Right ventricle myocardium superior (tissue), 1 donor: ENCODE measurements at regions not wholly inside any gene's neighbourhood (a gene's known extent, or its start where the extent isn't known, plus 50 kb on each side); places are given as distances from the start of the nearest gene placed in this dataset.

Source experiments
- ATAC-seq: fragments of 200-7000 bp; cut with Tn5 transposase; one replicate; pipeline ENCODE4 v1.9.1; 2020; ENCODE audit warnings: mild to moderate bottlenecking; ENCODE audit not compliant: poor library complexity
- DNase-seq: peaks from one replicate; pipeline ENCODE4 v3.0.0-alpha.2; 2020
- intact Hi-C: fragments of 100-400 bp; cut with DNase I; formaldehyde crosslinking; loops from one replicate; pipeline ENCODE4 v1.11.2; 2022
- donor health status: DM: no; HTN: yes; CAD: no; lungs with severe emphysema.

DNA sequence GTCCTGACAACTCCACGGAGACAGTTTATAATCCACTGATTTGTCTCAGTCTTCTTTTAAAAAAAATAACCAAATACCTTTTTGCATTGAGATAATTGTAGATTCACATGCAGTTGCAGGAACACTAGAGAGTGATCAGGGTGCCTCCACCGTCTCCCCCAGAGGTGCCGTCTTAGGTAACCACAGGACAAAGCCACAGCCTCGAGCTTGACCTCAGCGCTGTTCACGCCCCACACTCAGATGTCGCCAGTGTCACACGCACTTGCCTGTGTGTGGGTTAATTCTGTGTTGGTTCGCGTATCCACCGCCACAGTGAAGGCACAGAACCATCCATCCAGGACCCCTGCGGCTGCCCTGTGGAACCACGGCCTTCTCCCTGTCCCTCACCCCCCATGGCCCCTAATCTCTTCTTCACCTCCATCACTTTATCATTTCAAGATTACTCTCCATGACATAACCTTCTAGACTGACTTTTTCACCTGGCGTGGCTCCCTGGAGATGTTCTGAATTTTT lies 295.0 kb upstream of the HDAC4 start:
- intact Hi-C loops: no loop called here

DNA sequence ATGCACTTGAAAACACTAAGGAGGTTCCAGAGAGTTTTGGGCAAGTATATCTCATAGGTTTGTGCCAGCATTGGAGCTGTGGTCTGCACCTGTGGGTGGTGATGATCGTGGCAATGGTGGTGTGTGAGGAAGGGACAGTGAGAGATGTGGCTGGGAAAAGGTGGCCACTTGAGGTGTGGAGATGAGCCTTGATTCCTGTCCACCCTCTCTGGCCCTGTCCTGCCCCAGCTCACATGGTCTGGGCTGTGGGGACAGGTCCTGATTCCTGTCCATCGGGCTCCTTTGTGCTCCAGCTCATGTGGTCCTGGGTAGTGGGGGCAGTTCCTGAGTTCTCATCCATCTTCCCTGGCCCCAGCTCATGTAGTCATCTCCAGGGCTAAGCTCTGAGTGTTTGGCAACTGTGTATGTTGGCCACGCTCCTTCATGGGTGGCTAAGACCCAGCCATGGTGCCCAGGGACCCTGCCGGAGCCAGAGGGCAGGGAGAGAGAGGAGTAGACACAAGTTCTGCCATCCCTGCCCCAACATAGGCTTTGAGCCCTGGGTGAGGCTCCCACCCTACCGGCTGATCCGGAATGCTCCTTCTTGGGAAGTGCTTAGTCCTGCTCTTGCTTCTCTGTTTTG lies 294.4 kb upstream of the HDAC4 start:
- DNase-seq (no peak), ATAC-seq (no peak)
- intact Hi-C loops: no loop called here

More for the DNA sequence above, 295.0 kb upstream of the HDAC4 start:
- ATAC-seq (no peak), DNase-seq (no peak)

DNA sequence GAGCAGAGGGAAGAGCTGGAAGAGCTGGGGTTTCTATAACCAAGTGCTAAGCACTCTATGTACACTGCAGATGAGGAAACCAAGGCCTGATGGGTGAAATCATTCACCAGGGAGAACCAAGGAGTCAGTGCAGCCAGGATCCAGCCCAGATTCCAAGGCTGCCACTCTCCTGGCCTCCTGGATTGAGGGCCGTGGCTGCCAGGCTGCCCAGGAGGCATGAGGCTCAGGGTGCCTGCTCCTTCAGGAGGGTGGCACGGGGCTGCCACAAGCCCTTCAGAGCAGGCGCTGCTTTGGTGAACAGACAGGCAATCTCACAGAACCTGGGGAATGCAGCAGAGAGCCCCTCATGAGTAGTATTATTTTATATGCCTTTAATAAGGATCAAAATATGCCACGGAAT lies 293.7 kb upstream of the HDAC4 start:
- DNase-seq (no peak), ATAC-seq (no peak)
- intact Hi-C loops: no loop called here

DNA sequence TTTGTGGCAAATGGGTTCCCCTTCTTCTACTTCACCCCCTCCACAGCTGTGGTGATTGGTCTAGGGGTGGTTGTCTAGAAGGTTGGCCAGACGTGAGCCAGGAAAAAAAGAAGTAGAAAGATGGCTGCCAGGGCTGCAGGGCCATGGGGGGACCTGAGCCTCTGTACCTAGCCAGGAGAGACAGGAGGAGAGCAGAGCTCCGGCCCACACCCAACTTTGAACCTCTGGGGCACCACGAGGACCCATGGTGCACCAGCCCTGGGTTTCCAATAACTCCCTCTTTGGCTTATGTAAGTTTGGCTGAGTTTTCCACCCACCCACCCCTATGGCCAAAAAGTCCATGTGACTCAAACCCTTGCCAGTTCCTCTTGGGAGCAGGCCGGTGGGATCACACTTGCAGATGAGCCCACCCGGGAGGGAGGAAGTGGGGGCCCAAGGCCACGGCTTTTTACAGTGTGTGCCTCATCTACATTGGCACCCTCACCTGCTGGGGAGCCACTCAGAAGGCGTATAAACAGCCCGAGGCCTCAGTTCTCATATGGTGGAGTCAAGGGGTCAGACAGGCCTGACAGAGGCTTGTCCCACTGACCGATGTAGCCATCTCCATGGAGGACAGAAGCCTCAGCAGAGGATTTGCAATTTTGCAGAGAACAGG lies 293.1 kb upstream of the HDAC4 start:
- ATAC-seq (no peak), DNase-seq (no peak)
- intact Hi-C loops: no loop called here

DNA sequence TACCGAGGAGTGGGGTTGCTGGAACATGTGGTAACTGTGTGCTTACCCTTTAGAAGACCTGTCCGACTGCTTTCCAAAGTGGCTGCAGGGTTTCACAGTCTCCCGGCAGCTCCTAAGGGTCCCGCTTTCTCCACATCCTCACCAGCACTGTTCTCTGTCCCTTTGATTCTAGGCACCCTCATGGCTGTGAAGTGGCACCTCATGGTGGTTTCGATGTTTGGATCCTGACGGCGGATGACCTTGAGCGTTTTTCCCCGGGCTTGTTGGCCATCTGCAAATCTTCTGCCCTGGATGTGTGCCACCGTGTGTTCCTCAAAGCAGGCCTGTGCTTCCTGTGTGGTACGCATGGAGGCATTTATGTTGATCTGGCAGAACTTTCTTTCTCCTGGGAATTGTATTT lies 292.5 kb upstream of the HDAC4 start:
- no peak for DNase-seq
- intact Hi-C loops: no loop called here
- ATAC-seq: no peak

DNA sequence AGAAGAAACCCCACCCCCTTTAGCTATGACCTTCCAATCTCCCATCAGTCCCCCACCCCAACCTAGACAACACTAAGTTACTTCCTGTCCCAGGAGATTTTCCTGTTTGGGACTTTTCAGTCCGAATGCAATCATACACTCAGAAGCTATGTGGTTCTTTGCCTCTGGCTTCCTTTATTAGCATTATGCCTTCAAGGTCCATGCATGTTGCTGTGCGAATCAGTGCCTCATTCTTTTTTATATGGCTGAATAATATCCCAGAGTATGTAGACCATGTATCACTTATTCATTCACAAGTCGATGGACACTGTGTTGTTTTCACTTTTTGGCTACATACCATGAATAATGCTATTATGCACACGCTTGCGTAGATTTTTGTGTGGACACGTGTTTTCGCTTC lies 292.1 kb upstream of the HDAC4 start:
- ATAC-seq: no peak

DNA sequence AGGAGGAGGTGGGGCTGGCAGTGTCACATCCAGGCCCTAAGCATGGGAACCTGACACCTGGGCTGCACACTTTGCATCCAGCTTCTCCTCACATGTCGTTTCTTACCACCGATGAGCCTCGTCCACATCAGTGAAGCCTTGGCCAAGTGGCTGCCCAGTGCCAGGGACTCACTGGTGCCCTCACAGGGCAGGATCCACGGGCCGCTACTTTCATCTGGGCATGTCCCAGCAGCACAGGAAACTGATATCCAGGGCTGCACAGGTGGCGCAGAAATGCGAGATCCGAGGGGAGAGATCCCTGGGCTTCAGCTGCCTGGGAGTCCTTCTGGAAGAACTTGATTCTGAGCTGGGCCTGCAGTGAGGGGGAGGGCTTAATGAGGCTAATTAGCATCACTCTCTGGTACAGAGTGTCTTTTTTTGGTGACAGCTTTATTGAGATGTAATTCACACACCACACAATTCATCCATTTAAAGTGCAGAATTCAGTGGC lies 291.6 kb upstream of the HDAC4 start:
- ATAC-seq (no peak), DNase-seq (no peak)
- intact Hi-C loops: no loop called here

More for the DNA sequence above, 292.1 kb upstream of the HDAC4 start:
- intact Hi-C loops: no loop called here
- DNase-seq: no peak

DNA sequence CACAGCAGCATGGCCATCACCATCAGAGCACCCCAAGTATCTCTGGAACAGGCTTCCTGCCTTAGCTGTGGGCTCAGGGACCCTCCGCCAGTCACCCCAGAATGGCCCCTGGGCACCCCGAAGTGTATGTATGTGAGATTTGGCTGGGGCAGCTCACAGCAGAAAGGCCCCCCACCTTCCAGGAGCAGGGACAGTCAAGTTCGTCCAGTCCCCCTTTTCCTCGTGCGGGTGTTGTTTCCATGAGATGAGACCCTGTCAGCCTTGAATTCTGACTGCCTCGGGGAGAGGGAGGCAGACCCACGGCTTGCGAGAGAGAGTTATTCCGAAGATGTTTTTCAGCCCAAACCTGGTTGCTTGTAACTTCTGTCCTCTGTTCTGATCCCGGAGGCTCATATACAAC lies 290.9 kb upstream of the HDAC4 start:
- ATAC-seq: no peak
- no peak for DNase-seq

DNA sequence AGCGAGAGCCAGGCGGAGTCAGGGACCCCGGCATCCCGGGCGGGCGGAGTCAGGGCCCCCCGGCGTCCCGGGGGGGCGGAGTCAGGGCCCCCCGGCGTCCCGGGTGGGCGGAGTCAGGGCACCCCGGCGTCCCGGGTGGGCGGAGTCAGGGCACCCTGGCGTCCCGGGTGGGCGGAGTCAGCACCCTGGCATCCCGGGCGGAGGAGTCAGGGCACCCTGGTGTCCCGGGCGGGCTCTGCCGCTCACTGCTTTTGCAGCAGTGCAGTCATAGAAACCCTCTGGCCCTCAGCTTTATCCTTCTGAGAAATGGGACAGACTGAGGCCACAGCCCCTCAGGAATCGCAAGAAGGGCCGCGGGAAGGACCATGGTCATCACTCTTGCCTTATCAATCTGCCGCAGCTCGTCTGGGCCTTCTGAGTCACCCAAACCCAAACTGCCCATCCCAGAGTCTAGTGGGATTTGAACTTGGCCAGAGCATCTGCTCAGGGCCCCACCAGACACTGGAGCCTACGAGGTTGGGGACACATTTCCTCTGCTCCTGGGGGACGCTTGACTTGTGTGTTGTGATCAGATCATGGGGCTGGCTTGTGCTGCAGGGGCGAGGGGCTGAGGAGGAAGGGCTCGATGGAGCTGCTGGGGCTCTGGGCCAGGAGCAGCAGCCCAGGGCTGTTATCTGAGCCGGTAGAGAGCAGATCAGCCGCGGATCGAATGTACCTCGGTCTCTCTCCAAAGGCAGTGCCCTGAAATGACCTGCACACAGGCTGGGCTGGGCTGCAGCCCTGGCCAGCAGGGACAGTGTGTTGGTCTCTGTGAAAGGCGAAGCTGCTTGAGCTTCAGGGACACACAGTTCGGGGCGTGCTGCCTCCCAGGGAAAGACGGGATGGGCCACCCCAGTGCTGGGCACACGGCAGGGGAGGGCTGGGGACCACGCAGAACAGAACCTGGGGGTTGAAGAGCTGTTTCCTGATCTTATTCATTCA lies 290.1 kb upstream of the HDAC4 start:
- no peak for DNase-seq
- peak; percentile 94 for ATAC-seq
- intact Hi-C loops: no loop called here

More for the DNA sequence above, 290.9 kb upstream of the HDAC4 start:
- intact Hi-C loops: no loop called here

DNA sequence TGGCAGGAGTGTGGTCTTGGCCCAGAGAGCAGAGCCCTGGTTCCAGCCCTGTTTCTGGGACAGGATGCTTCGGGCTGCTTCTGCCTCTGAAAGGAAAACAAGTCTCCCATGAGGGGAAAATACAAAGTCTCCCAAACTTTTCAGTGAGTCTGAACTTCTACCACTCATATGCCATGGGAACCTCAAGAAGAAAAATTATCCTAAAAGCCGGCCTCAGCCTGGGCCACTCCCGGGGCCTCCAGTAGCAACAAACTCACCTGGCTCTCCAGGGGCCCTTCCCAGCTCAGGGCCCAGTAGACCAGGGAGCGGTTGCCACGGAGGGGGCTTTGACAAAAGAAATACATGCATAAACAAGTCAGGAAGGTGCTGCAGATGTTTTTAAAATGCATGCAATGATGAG lies 289.2 kb upstream of the HDAC4 start:
- intact Hi-C loops: no loop called here
- no peak for DNase-seq
- ATAC-seq: no peak

DNA sequence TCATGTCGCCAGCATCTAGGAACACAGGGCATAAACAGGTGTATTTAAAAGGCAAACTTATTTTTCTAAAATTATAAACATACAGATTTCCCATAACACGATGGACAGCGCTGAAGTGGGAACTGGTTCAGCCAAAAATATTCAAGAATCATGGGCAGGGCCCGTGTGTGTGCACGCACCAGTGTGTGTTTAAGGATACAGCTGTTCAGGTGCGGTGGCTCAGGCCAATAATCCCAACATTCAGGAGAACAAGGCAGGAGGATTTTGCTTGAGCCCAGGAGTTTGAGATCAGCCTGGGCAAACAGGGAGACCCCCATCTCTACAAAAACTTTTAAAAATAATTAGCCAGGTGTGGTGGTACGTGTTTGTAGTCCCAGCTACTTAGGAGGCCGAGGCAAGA lies 288.6 kb upstream of the HDAC4 start:
- ATAC-seq (no peak), DNase-seq (no peak)
- intact Hi-C loops: no loop called here

DNA sequence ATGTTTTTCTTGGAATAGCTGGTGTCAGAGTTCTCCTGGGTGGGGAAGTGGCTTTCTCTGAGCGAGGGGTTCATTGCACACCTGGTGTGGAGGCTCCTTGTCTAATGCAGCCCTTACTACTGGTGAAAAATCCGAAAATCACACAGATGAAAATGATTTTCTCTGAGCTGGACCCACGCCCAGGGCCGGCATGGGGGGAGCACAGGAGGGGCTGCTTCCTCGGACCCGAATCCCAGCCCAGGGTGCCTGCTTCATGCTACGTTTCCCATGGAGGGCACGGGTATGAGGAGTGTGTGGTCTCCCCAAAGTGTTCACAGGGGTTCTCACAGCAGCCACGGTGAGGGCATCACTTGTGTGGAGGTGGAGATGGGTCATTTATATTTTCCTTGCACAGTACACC lies 288.0 kb upstream of the HDAC4 start:
- DNase-seq: no peak
- intact Hi-C loops: no loop called here
- no peak for ATAC-seq

DNA sequence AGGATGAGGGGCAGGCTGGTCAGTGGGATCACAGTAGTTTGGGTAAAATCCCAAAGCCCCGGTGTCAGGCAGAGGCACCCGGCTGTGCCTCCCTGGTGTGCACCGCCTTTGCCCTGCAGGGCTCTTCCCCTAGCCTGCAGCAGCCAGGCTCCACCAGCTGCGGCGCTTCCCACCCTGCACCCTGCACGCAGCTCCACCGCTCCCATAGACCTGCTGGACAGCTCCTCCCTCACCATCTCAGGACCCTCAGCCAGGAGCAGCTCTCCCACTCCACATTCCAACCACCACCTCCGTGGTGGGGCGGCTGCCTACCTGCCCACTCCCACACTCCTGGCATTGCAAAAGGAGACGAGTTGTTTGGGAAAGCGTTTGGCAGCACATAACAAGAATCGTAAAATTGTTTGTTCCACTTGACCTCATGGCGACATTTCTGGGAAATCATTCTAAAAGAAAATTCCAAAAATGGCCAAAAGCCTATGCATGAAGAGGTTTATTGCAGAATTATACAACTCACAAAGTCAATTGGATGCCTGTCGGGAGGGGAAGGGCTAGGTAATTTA lies 287.4 kb upstream of the HDAC4 start:
- ATAC-seq (no peak), DNase-seq (peak; percentile 24)
- intact Hi-C loops: no loop called here

DNA sequence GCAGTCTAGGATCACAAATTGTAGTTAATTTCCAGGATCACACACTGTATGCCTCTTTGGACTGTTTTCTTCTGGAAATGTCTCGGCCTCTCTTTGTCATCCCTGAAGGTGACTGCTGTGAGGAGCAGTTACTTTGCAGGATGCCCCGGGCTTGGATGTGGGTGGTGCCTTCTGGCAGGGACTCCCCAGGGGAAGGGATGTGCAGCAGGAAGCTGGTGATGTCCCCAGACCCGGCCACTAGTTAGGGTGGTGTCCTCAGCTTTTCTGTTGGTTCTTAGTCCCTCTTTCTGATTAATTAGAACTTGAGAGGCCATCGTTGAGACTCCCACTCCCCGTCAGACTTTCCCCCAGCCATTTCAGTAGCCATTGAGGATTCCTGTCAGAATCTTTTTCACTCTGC lies 286.6 kb upstream of the HDAC4 start:
- intact Hi-C loops: no loop called here
- DNase-seq: no peak
- no peak for ATAC-seq

DNA sequence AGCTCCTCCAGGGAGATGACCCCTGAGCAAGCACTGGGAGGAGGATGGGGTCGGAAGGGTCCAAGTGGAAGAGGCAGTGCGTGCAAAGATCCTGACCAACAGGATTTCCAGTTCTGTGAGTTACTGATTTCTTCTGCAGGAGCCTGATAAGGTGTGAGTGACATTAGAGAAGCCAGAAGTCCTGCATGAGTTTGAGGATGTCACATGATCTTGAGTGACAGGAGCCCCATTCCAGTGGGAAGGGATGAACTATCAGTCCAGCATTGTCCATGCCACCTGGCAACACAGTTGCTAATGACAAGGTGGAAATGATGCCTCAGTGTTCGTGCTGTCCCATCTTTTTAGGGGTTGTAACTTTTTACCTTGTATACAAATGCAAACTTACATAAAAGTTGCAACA lies 285.1 kb upstream of the HDAC4 start:
- intact Hi-C loops: no loop called here
- DNase-seq: no peak
- ATAC-seq: no peak

DNA sequence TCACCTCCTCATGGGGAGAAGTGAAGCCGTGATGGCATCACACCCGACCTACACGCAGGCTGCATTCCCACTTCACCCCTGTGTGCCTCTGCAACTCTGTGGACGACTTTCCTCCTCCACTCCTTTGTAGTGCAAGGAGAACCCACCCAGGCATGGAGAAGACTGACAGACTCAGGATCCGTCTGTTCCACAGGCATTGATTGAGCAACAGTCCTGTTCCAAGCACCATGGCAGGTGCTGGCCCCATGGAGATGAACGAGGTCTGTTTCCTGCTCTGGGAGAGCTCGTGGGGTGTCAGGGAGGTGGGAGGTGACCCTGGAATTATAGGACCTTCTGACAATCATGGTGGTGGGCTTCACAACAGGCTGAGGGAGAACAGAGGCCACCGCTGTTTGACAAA lies 284.7 kb upstream of the HDAC4 start:
- DNase-seq: no peak
- intact Hi-C loops: no loop called here

DNA sequence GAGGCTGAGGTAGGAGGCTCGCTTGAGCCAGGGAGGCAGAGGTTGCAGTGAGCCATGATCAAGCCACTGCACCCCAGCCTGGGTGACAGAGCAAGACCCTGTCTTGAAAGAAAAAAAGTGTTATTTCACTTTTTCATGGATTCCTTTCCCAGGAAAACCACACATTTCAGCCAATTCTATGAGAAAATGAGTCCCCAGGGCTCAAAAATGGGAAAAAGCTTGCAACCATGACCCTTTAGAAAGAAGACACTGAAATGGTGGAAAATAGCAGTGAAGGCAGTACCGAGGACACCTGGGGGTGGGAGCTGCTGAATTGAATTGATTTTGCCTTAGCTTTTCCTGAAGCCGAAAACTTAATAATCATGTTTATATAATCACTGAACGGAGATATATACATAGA lies 284.2 kb upstream of the HDAC4 start:
- ATAC-seq: no peak
- intact Hi-C loops: no loop called here
- no peak for DNase-seq

More for the DNA sequence above, 284.7 kb upstream of the HDAC4 start:
- no peak for ATAC-seq

DNA sequence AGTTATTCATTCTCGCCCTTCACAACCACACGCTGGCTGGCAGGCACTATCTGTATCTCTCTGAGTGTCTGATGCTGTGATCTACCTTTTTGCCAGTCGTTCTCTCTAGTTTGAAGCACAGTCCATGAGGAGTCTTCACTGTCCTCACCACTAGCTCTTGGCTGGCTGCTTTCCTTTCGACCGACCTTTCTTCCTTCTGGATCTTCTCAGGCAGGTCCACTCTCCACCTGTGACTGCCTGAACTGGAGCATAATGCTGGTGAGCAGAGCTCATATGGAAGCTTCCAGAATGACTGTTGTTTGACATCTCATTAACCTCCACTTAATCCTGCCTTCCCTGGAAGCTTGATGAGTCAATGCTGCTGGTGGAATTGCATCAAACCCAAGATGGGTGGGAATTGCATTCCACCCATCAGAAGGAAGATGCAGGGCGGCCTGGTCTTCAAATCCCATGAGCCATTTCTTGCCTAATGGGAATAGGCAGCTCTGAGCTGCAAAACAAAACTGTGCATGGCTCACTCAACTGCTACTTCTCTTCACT lies 283.5 kb upstream of the HDAC4 start:
- DNase-seq (no peak), ATAC-seq (no peak)
- intact Hi-C loops: no loop called here

DNA sequence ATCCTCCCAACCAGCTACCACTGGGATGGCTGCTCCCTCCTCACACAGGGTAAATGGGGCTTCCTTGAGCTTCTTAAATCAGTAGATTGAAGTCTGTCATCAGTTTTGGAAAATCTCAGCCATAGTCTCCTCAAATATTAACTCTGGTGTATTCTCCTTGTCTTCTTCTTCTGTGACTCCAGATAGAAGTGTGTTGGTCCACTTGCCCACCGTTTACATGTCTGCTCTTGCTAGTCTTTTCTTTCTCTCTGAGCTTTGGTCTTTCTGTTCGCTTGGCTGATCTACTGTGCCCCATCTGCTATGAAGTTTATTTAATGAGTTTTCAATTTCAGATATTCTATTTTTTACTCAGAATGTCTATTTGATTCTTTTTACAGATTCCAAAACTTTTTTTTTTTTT lies 281.7 kb upstream of the HDAC4 start:
- DNase-seq: no peak
- ATAC-seq: no peak
- intact Hi-C loops: no loop called here
